ENCODE measurements at regions not wholly inside any gene's neighbourhood (a gene's known extent, or its start where the extent isn't known, plus 50 kb on each side); places are given as distances from the start of the nearest gene placed in this dataset.

- no peak for TF ChIP-seq CTCF (conservative IDR thresholded peaks at IDR 0.05; ENCODE audit: low read length)
- no peak for TF ChIP-seq EZH2phosphoT487 (IDR thresholded peaks at IDR 0.05; ENCODE audit: borderline replicate concordance)
These were observed 118.3 kb downstream of the DRD1 start for GRCh38 chr5:175325681-175326080.
